HG03066 (cell line): ENCODE measurements at regions not wholly inside any gene's neighbourhood (a gene's known extent, or its start where the extent isn't known, plus 50 kb on each side); places are given as distances from the start of the nearest gene placed in this dataset.
"Not testable (repeated sequence)": the region's sequence is repeated elsewhere in the genome, so short reads cannot be mapped to it uniquely, and the experiment has no call there.

Experiments used
- ATAC-seq: cut with Tn5 transposase; IDR thresholded peaks from one replicate; pipeline ENCODE4 v1.9.1; 2021; ENCODE audit warnings: low read depth; ENCODE audit not compliant: unreplicated experiment

DNA sequence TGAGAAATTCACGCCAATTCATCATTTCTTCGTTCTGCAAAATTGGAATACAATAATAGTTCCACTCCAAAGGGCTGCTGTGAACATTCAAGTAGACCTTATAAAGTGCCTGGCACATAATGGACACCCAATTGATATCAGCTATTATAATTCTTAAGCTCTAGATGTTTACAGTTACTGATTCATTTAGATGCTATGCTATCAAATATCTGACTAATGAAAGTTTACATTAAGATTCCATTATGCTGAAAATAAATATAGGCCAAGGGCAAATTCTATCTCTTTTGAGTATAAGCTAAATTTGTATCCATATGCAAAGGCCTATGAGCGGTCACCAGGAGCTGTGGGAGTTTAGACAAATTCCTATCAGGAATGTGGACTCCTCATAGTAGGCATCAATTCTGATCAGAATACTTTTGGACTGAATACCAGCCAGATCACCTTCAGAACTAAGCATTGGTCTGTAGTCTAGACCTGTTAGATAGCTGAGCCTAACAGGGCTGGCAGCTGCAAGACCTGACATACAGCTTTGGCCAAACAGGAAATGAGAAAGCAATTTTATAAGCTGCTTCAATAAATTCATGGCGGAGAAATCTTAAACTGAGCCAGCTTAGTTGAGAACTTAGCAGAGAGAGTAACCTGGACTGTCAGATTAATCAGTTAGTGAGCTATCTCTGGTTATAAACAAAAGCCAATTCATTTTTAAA, 384.3 kb upstream of the ACTRT1 start:
- ATAC-seq = no peak

DNA sequence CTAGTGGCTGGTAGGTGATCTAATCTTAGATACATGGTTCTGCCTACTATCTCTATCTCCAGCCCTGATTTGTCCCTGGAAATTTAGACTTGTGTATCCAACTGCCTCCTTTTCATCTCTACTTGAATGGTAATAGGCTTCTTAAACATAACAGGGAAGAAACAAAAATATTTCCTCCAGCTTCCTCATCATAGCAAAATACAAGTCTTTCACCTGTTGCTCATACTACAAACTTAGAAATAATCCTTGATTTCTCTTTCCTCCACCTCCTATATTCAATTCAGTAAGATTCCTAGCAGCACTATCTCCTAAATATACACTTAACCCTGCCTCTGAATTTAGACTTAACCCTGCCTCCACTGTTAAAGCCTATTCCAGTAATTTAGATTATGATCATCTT, 373.3 kb upstream of the ACTRT1 start:
- no peak for ATAC-seq

DNA sequence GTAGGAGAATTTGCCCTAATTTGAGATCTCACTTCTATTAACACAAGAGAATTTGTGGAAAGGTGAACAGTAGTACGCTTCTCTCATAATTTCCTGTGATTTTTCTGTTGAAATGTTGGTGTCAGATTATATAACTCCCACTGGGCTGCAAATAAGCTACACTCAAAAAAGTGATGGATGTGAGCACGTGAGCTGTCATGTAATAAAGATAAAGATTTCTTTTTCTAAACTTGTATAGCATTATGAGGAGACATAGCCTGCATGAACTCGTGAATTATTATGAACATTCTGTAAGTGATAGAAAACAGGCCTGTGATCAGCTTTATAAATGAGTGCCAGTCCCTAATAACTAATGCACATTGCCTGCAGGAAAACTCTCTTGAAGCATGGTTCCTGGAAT, 356.6 kb upstream of the ACTRT1 start:
- no peak for ATAC-seq

DNA sequence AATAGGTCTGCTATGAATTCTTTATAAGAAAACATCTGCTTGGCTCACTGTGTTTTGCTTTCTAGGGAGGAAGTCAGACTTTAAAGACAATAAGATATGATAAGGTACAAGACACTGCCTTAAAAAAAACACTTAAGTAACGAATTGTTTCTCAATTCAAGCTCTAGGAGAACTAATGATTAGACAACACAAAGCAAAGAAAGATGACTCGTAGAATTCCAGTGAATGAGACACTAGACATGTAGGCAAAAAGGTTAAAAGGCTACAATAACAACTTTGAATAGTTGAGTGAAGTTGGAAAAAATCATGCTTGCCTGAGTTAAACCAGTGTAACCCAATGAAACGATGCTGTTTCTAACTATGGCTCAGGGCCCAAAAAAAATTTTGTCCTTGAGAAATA, 344.4 kb upstream of the ACTRT1 start:
- no peak for ATAC-seq

DNA sequence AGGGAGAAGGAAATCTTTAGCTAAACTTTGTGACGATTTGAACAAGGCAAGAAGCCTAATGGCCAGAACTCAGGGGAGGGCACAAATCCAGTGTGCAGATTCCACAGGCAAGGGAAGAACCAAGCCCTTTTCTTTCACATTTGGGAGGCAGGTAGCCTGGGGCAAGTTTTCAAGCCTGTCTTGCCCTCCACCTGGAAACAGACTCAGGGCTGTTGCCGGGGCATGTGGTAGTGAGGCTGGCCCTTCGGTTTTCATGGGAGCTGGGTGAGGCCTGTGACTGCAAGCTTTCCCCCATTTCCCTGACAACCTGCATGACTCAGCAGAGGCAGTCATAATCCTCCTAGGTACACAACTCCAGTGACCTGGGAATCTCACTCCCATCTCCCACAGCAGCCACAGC, 331.6 kb upstream of the ACTRT1 start:
- ATAC-seq = not testable (repeated sequence)

DNA sequence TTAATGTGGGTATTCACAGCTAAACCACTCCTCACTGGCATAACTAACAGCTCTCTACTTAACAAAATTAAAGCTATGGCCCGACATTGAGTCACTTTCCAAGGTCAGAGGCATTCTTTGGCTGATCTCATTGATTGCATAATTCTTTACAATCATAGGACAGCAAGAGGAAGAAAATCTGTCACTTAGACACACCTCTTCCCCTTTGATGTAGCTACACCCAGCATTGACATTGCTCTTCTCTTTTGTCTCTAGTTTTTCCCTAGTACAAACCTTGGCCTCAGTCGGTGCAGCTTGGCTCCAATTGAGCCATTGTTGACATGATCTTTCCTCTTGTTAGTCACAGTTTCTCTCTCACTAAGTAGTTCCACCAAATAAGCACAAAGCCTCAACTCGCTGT, 313.3 kb upstream of the ACTRT1 start:
- no peak for ATAC-seq

DNA sequence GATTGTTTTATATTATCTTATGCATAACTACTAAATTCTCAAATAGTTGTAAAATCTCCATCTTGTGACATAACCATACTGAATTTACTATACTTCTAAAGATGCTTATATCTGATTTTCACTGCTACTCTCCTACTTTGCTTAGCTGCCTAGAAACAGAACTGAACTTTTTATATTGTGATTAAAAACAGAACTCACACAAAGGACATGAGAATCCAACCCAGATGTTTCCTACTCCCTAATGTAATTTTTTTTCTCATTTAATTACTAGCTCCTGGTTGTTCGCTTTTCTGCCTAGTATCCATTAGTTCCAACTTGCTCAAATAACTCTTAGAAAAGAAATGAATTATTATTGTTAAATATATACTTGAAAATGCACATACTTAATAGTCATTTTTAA, 283.5 kb upstream of the ACTRT1 start:
- ATAC-seq = no peak

DNA sequence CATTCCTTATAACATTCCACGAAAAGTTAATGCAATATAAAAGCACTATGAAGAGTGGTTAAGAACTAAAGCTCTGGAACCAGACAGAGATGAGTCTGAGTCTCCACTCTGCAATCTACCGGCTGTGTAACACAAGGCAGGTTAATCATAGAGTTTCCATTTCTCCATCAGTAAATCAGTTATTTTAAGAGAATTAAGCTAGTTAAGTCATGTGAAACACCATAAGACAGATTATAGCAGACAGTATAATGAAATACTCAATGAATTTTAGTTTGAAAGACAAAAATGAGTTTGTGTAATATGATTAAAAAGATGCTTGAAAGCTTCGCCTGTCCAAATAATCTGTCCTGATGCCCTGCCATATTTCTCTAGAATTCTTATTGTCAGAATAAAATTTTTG, 282.6 kb upstream of the ACTRT1 start:
- no peak for ATAC-seq

DNA sequence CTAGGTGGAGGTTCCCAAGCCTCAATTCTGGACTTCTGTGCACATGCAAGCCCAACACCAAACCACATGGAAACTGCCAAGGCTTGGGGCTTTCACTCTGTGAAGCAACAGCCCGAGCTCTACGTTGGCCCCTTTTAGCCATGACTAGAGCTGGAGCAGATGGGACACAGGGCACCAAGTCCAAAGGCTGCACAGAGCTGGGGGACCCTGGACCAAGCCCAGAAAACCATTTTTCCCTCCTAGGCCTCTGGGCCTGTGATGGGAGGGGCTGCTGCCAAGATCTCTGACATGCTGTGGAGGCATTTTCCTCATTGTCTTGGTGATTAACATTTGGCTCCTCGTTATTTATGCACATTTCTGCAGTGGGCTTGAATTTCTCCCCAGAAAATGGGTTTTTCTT, 258.7 kb upstream of the ACTRT1 start:
- no peak for ATAC-seq

DNA sequence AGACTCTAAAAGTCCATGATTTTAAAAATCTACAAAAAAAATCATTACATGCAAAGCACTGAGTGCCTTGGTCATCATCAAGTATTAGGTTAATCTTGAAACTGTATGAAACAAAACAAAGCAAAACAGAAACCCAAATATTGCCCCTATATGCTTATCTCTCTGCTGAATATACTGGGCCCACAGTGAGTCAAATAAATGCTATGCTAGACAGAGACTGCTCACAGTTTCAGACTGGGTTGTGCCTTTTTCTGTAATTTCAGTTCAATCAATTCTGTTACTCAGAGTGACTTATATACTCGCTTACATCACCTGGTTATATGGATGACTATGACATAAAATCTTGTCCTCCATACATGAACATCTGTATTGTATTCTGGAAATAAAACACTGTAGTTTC, 257.1 kb upstream of the ACTRT1 start:
- ATAC-seq = no peak

DNA sequence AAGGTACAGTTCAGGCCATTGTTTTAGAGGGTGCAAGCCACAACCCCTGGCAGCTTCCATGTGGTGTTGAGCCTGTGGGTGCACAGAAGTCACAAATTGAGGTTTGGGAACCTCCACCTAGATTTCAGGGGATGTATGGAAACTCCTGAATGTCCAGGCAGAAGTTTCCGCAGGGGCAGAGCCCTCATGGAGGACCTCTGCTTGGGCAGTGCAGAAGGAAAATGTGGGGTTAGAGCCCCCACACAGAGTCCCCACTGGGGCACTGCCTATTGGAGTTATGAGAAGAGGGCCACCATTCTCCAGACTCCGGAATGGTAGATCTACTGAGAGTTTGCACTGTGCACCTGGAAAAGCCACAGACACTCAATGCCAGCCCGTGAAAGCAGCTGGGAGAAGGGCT, 242.0 kb upstream of the ACTRT1 start:
- no peak for ATAC-seq

DNA sequence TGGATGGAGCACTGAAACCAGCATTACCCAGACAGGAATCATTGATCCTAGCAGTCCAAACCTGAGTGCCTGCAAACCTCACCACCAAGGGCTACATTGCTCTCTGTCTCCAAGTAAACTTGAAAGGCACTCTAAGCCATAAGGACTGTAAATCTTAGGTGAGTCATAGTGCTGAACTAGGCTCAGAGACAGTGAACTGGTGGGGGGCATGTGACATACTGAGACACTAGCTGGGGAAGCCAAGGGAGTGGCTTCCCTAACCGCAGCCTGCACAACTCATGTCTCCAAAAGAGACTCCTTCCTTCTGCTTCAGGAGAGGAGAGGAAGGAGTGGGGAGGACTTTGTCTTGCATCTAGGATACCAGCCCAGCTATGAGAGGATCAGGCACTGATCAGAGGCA, 235.5 kb upstream of the ACTRT1 start:
- ATAC-seq = no peak

DNA sequence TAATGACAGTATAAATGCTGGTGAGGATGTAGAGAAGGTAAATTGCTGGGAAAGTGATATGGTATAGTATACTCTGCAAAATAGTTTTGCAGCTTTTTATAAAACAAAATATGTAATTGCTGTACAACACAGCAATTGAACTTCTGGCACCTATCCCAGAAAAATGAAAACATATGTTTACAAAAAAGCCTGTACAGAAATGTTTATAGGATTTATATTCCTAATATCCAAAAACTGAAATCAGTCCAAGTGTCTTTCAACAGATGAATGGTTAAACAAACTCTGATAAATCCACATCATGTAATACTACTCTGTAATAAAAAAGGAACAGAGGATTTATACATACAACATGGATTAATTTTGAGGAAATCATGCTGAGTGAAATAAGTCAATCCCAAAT, 198.4 kb upstream of the ACTRT1 start:
- ATAC-seq = no peak

DNA sequence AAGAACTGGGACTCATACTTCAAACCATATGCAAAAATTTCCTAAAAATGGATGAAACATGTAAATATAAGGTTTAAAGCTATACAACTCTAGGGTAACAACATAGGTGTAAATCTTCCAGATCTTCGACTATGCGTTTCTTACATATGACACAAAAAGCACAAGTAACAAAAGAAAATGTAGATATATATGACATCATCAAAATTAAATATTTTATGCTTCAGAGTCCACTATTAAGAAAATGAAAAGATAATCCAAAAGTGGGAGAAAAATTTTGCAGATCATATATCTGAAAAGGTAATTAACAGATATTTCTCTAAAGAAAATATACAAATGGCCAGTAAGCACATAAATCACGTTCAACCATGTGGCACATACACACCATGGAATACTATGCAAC, 164.2 kb upstream of the ACTRT1 start:
- ATAC-seq = no peak

DNA sequence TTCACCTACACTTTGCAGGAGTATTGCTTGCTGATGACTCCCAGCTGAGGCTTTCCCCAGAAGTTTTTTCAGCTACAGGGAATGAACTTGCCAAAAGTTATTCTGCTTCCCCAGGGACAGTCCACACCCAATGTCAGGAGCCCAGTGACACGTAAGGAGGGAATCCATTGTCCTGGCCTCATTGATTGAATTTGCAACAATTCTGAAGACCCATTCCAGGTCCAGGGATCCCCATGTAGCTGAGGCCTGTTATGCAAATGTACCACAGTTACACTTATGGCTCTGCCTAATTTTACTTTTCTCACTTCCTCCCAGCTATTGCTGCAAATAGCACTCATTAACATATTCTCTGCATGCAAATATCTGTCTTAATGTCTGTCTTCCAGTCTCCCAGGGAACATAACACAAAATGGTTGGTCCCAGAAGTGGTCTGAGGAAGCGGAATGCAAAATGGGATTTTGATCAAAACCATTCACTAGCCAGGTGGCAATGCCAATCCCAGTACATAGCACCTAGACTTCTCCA, 113.7 kb upstream of the ACTRT1 start:
- no peak for ATAC-seq

DNA sequence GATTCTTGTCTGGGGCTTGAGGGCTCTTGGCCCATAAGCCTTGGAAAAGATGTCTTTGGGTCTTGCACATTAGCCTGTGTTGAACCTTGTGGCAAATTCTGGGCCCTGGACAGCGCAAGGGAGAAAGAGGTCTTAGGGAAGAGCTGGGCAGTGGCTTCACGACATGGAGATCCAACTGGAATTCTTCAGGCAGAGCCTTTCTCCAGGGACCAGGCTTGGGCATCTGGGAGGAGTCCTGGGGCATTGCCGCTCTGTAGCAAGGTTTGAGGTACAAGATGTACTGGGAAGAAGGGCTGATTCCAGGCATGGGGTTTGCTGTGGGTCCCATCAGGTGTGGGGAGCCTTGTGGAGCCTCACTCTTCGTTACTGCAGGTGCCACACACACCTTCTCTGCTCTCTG, 104.0 kb upstream of the ACTRT1 start:
- ATAC-seq = no peak

DNA sequence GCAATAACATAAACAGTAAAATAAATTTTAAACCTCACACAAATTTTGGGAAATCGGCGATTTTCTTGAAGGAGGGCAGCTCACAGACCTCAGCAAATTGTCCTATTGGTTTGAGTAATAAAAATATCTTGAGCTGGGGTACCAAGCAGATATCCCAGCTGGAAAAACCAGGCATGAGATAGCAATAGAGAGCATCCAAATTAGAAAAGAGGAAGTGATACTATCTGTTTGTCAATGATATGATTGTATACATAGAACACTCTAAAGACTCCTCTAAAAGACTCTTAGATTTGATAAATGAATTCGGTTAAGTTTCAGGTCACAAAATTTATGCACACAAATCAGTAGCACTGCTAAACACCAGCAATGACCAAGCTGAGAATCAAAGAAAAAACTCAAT, 90.5 kb upstream of the ACTRT1 start:
- ATAC-seq = no peak

DNA sequence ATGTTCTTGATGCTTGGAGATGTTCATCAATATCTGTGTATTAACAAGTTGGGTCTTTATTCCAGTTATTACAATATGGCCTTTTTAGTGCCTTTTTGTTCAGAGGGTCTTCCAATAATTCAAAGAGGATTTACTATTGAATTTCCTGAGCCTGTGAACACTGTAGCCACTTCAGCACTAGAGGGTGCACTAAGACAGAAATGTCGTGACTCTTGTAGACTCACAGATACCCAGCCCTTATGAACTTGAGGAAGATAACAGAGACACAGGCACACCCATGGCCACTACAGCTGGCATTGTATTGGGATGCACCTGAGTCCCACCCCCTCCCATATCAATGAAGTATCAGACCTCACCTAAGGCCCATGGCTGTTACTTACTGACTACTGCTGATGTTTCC, 54.4 kb upstream of the ACTRT1 start:
- ATAC-seq = no peak

DNA sequence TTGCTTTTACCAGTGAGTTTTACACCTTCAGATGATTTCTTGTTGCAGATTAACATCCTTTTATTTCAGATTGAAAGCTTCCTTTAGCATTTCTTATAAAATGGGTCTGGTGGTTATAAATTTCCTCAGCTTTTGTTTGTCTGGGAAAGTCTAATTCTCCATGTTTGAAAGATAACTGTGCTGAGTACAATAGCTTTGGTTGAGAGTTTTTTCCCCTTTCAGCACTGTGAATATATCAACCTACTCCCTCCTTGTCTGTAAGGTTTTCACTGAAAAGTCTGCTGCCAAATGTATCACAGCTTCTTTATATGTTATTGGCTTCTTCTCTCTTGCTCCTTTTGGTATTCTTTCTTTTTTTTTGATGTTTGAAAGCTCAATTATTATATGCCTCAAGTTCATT, 53.5 kb upstream of the ACTRT1 start:
- ATAC-seq = no peak
